ENCODE measurements at regions not wholly inside any gene's neighbourhood (a gene's known extent, or its start where the extent isn't known, plus 50 kb on each side); places are given as distances from the start of the nearest gene placed in this dataset.

DNA sequence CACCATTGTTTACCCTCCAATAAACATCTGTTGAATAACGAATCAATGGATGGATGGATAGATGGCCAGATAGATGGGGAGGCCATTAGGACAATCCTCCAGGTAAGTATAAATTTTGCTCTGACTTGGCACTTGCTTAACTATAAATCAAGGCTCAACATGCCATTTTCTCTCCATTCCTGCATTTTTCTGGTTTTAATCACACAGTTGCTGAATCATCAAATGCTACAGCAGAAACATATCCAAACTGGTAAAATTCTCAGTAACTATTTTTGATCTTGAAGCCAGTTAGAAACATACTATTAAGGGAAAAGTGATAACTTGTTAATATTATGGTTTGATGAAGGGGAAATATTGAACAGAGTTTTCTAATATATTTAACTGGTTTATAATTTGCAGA lies 71.5 kb upstream of the MTAP start:
- no peak overlapping the region for H3K4me3 ChIP-seq (ENCODE audit: low read depth, low read length)
- DNase-seq (ENCODE audit: low read depth): no peak
- TF ChIP-seq, protein P1, sequence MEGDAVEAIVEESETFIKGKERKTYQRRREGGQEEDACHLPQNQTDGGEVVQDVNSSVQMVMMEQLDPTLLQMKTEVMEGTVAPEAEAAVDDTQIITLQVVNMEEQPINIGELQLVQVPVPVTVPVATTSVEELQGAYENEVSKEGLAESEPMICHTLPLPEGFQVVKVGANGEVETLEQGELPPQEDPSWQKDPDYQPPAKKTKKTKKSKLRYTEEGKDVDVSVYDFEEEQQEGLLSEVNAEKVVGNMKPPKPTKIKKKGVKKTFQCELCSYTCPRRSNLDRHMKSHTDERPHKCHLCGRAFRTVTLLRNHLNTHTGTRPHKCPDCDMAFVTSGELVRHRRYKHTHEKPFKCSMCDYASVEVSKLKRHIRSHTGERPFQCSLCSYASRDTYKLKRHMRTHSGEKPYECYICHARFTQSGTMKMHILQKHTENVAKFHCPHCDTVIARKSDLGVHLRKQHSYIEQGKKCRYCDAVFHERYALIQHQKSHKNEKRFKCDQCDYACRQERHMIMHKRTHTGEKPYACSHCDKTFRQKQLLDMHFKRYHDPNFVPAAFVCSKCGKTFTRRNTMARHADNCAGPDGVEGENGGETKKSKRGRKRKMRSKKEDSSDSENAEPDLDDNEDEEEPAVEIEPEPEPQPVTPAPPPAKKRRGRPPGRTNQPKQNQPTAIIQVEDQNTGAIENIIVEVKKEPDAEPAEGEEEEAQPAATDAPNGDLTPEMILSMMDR (IDR thresholded peaks at IDR 0.05; ENCODE audit: insufficient read depth, low read length): no peak

DNA sequence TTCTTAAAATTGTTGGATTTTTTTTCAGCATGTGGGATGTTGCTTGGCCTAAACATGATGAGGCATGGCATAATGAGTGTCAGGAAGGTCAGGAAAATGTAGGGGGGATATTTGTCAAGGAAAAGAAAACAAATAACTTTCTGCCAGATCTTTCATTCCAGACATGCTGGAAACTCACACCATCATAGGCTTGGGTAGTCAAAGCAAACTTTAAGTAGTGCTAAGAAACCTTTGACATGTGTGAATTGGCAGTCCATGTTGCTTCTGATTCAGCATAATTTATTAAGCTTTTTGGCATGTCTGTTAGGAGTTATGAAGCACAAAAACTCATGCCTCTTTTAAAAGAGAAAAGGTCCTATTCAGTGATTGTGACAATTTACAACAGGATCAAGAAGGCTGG lies 61.3 kb upstream of the MTAP start:
- no peak overlapping the region for H3K4me3 ChIP-seq (ENCODE audit: low read depth, low read length)
- DNase-seq (ENCODE audit: low read depth): peak; percentile 53
- TF ChIP-seq, protein P1 (IDR thresholded peaks at IDR 0.05; ENCODE audit: insufficient read depth, low read length): no peak

DNA sequence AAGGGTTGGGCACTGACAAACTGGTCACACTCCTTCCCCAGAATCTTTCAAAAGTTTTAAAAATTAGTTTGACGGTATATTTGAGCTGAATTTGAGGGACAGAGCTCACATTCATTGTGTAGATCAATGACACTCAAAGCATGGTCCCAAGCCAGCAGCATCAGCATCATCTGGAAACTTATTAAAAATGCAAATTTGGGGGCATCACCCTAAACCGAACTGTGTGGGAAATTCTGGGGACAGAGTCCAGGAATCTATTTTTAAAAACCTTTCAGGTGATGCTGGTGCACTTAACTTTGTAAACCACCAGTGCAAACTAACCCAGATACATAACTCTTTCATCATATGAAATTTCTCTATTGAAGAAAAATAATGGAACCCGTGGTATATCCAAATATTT lies 58.1 kb upstream of the MTAP start:
- TF ChIP-seq, protein P1 (IDR thresholded peaks at IDR 0.05; ENCODE audit: insufficient read depth, low read length): no peak
- no peak for DNase-seq (ENCODE audit: low read depth)
- no peak overlapping the region for H3K4me3 ChIP-seq (ENCODE audit: low read depth, low read length)

DNA sequence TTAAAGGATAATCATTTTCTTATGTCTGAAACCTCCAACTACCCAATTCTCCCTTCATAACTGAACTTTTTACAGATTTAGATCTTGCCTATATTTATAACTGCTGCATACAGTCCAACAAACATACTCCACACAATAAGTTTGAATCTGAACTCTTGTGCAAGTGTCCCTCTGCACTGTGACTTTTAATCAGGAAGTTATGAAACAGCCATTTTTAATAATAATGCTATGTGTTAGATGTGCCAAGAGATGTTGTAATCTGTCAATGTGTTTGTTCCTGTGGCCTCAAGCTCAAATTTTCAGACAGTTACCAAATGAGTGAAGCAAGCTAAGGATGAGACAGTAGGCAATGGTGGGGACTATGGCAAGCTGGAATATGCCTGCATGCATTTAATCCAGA lies 57.6 kb upstream of the MTAP start:
- H3K4me3 ChIP-seq (ENCODE audit: low read depth, low read length): no peak overlapping the region
- TF ChIP-seq, protein P1 (IDR thresholded peaks at IDR 0.05; ENCODE audit: insufficient read depth, low read length): no peak

DNA sequence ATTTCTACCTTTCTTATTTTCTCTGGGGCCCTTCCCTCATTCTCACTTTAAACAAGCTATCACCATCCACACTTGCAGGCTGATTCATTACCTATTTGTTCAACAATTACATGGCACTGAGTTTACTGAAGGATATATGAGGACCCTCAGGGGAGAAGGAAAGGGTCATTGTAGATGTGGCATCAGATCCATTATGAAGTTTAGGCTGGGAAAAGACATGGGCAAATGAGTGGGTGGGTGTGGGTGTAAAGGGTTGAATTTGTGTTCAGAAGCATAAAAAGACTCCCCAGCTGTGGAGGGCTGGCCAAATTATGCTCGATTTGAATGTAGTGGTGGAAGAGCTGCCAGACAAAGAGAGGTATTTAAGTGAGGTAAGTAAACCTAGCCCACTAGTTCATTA lies 55.9 kb upstream of the MTAP start:
- no peak for DNase-seq (ENCODE audit: low read depth)

More for the DNA sequence above, 57.6 kb upstream of the MTAP start:
- DNase-seq (ENCODE audit: low read depth): peak; percentile 87

DNA sequence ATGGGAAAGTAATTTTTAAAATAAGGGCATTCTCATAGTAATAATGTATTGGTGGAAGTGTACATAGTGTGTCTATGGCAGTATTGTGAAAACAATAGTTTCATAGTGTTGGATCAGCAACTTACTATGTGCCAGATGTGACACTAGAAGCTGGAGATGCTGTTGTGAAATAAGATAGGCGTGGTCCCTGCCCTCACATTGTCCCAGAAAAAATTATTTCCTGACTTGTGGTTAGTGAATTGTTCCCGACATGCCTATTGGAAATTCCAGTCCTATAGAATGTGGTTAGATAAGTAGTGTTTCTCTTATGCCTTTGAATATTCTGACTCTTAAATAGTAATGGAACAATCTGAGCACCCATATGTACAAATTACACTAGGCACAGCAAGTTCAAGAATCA lies 55.3 kb upstream of the MTAP start:
- no peak overlapping the region for H3K4me3 ChIP-seq (ENCODE audit: low read depth, low read length)
- DNase-seq (ENCODE audit: low read depth): peak; percentile 98
- TF ChIP-seq, protein P1 (IDR thresholded peaks at IDR 0.05; ENCODE audit: insufficient read depth, low read length): no peak

More for the DNA sequence above, 55.9 kb upstream of the MTAP start:
- no peak overlapping the region for H3K4me3 ChIP-seq (ENCODE audit: low read depth, low read length)
- TF ChIP-seq, protein P1 (IDR thresholded peaks at IDR 0.05; ENCODE audit: insufficient read depth, low read length): no peak

DNA sequence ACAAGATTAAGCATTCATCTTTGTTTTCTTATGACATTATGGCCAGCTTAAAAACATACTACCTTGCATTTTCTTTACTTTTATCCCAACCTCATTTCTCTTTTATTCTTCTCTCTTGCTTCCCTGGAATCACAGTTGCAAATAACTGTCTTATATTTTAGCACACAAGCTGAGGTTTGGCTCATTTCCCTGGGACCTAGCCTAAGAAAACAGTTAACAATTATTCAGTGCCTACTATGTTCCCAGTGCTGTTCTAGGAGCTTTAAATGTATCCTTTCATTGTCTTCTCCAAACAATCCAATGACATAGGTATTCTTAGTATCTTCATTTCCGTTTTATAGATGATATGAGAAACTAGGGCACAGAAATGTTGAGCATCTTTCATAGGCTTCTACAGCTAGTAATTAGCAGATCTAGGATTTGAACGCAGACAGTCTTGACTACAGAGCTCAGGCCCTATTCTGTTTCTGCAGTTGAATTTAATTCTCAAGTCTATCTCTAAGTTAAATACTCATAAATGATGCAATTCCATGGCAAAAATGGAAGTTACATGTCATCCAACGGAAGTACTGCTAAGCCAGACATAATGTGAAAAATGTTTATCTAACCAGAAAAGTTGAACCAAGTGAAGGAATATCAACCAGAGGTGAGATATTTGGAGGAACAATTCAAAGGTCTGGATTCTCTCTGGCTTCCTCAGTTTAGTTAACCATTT lies 52.3 kb upstream of the MTAP start:
- DNase-seq (ENCODE audit: low read depth): peak; percentile 75
- TF ChIP-seq, protein P1 (IDR thresholded peaks at IDR 0.05; ENCODE audit: insufficient read depth, low read length): no peak
- no peak overlapping the region for H3K4me3 ChIP-seq (ENCODE audit: low read depth, low read length)
